ENCODE measurements at regions not wholly inside any gene's neighbourhood (a gene's known extent, or its start where the extent isn't known, plus 50 kb on each side); places are given as distances from the start of the nearest gene placed in this dataset.

GRCh38 chr1:58409336-58409735 is 137.2 kb downstream of the OMA1 start:
- TF ChIP-seq, protein P1, sequence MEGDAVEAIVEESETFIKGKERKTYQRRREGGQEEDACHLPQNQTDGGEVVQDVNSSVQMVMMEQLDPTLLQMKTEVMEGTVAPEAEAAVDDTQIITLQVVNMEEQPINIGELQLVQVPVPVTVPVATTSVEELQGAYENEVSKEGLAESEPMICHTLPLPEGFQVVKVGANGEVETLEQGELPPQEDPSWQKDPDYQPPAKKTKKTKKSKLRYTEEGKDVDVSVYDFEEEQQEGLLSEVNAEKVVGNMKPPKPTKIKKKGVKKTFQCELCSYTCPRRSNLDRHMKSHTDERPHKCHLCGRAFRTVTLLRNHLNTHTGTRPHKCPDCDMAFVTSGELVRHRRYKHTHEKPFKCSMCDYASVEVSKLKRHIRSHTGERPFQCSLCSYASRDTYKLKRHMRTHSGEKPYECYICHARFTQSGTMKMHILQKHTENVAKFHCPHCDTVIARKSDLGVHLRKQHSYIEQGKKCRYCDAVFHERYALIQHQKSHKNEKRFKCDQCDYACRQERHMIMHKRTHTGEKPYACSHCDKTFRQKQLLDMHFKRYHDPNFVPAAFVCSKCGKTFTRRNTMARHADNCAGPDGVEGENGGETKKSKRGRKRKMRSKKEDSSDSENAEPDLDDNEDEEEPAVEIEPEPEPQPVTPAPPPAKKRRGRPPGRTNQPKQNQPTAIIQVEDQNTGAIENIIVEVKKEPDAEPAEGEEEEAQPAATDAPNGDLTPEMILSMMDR (conservative IDR thresholded peaks at IDR 0.05; ENCODE audit: low read depth, low read length), result no peak
- no peak overlapping the region for H3K4me3 ChIP-seq (ENCODE audit: low read length)

DNA sequence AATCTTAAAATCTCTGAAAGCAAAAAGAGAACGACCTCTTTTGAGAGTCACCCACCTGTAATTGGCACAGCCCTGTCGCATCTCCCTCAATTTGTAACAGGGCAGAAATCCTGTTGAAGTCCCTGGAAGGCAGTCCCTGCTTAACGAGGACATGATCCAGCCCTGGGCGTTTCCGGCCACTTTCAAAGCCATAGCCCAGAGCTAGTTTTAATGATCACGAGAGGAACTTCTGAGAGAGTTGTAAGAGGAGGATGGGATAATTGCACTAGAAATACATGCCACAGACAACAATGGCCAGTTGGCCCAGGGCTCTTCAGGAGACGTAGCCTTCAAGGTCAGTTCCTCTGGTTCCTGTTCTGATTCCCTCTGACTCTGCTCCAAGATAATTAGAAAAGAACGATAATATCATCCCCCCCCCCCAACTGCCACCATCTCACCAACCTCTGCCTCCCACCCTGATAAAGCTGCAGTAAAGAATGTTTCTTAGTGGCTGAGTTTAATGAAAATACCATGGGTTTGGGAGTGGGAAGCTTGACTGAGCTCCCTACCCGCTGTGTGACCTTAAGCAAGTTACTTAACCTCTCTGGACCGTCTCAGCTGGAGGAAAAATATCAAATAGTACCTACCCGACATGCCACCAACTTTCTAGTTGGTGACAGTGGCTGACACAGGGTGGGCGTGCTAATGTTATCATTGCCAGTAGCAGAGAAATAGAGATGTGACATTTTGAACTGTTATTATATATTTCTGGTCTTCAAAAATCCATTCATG is 140.0 kb downstream of the OMA1 start:
- no peak overlapping the region for H3K4me3 ChIP-seq (ENCODE audit: low read length)

More at GRCh38 chr1:58409336-58409735, 137.2 kb downstream of the OMA1 start:
- DNase-seq (ENCODE audit: low read depth), result no peak

DNA sequence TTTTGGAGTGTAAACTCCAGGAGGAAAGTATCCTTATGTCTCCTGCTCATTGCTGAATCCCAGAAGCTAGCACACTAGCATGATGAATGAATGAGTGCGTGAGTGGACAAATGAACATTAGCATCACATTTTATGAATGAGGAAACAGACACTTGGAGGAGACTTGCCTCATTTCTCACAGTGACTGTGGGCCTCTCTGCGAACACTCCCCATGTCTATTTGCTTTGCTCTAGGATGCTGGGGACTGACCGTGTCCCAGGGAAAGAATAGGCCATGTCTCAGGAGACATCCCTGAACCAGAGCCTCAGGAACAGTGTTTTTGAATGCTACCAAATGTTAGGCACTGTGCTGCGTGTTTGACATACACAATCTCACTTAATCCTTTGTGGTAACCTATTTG is 140.9 kb downstream of the OMA1 start:
- no peak for DNase-seq (ENCODE audit: low read depth)
- TF ChIP-seq, protein P1 (conservative IDR thresholded peaks at IDR 0.05; ENCODE audit: low read depth, low read length), result no peak
- no peak overlapping the region for H3K4me3 ChIP-seq (ENCODE audit: low read length)

More for the DNA sequence above, 140.0 kb downstream of the OMA1 start:
- TF ChIP-seq, protein P1 (conservative IDR thresholded peaks at IDR 0.05; ENCODE audit: low read depth, low read length), result no peak
- no peak for DNase-seq (ENCODE audit: low read depth)

GRCh38 chr1:58403894-58404293 is 142.6 kb downstream of the OMA1 start:
- DNase-seq (ENCODE audit: low read depth), result no peak
- TF ChIP-seq, protein P1 (conservative IDR thresholded peaks at IDR 0.05; ENCODE audit: low read depth, low read length), result no peak

DNA sequence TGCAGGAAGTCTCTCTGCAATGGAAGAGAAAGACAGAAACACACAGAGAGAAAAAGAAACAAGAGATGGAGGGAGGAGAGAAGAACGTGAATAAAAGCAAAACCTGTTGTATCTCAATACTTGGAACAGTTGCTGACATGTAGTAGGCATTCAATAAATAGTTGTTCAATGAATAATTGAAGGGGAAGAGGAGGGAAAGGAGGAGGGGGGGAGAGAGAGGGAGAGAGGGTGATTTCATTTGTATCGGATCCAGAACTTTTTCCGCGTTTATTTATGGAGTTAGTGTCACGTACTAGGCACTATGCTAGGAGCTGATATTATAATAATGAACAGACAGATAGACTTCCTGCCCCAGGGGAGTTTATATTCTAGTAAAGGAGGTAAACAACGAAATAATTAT is 144.1 kb downstream of the OMA1 start:
- H3K4me3 ChIP-seq (ENCODE audit: low read length), result no peak overlapping the region
- TF ChIP-seq, protein P1 (conservative IDR thresholded peaks at IDR 0.05; ENCODE audit: low read depth, low read length), result no peak
- DNase-seq (ENCODE audit: low read depth), result no peak

More at GRCh38 chr1:58403894-58404293, 142.6 kb downstream of the OMA1 start:
- no peak overlapping the region for H3K4me3 ChIP-seq (ENCODE audit: low read length)

GRCh38 chr1:58401991-58402390 is 144.5 kb downstream of the OMA1 start:
- DNase-seq (ENCODE audit: low read depth), result no peak

More at GRCh38 chr1:58401991-58402390, 144.5 kb downstream of the OMA1 start:
- TF ChIP-seq, protein P1 (conservative IDR thresholded peaks at IDR 0.05; ENCODE audit: low read depth, low read length), result no peak
- no peak overlapping the region for H3K4me3 ChIP-seq (ENCODE audit: low read length)

Measured in retinal pigment epithelial cell (primary cell).